T-helper 17 cell (primary cell): ENCODE measurements at regions not wholly inside any gene's neighbourhood (a gene's known extent, or its start where the extent isn't known, plus 50 kb on each side); places are given as distances from the start of the nearest gene placed in this dataset.

Experiments
- ATAC-seq: fragments of 150-1000 bp; cut with Tn5 transposase; 2 replicates; pipeline ENCODE4 v1.10.0; 2021; ENCODE audit warnings: mild to moderate bottlenecking, moderate library complexity
- DNase-seq, 3 donors: peaks; one replicate each; pipeline versions ENCODE4 v3.0.0 to v3.0.0-alpha.2; 2020 to 2021
- H3K9me3 ChIP-seq: one replicate; pipeline ENCODE4 v1.7.0; 2013; ENCODE audit warnings: low read length, mild to moderate bottlenecking; ENCODE audit not compliant: control insufficient read depth, poor library complexity, severe bottlenecking
- H3K27ac Mint-ChIP-seq: one replicate; pipeline ENCODE4 v1.8.0; 2022; ENCODE audit warnings: mild to moderate bottlenecking, moderate library complexity, mixed read lengths
- H3K27me3 Mint-ChIP-seq: one replicate; pipeline ENCODE4 v1.8.0; 2022; ENCODE audit warnings: mixed read lengths
- H3K36me3 Mint-ChIP-seq: one replicate; pipeline ENCODE4 v1.8.0; 2022; ENCODE audit warnings: low read depth, mixed read lengths
- H3K4me1 Mint-ChIP-seq: one replicate; pipeline ENCODE4 v1.8.0; 2022; ENCODE audit warnings: mild to moderate bottlenecking, mixed read lengths
- H3K4me3 Mint-ChIP-seq: one replicate; pipeline ENCODE4 v1.8.0; 2022; ENCODE audit warnings: mild to moderate bottlenecking, moderate library complexity, mixed read lengths

DNA sequence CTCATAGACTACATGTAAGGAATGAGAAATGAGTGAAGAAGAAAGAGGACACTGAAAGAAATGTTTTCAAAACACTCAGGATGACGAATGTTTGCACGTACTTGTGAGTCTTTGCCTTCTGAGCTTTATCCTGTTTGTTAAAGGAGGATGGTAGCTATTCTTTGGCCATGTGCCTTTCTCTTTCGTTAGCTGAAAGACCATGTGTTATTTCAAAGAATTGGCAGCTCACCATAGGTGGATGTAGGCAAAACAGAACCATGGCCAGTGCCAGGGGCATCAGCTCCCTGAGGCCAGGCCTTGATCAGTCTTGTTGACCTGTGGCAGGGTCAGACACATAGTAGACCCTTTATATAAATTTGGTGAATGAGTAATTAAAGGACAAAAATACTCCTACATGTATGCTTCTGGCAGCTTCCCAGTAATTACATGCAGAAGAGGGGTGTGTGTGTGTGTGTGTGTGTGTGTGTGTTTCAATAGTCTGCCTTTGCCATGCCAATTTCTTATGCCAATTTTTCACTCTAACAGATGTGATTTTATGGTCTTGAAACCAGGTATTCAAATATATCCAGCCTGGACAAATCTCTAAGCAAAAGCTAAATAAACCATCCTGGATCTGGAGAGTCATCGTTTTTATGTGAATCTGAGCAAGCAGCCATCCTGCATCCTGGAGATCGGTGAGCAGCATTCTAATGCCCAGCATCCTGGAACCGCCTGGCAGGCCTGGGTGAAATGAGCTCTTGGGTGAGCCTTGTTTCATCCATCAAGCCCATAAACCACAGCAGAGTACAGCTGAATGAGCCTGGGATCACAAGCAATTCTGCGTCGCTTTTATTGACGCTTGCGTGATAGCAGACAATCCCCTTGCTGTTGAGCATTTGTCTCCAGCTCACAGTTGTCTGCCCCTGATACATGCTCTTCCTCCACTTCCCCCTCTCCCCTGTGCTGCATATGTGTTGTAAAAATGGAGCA lies 475.4 kb downstream of the MED10 start:
- no peaks in the 10 kb centered on the region for H3K4me1 Mint-ChIP-seq
- no peak for DNase-seq
- no peaks in the 10 kb centered on the region for H3K9me3 ChIP-seq
- peaks cover 4% of the 10 kb centered on the region for H3K27me3 Mint-ChIP-seq
- no peaks in the 10 kb centered on the region for H3K36me3 Mint-ChIP-seq
- no peak overlapping the region for H3K4me3 Mint-ChIP-seq
- H3K27ac Mint-ChIP-seq: no peak overlapping the region
- ATAC-seq: no peak

DNA sequence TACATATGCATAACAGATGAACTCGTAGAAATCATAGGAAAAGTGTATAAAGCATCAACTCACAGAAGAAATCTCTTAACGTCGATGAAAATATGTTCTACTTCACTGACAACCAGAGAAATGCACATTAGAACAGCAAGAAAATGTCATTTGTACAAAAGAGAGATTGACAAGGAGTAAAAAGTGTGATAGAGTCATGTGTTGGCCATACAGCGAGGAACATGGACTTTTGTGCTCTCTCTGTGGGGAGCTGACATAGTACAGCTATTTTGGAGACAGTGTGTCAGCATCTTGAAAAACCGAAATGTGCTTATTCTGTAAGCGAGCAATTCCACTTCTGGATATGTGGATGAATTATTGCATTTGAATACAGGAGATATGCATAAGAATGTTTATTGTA lies 477.9 kb downstream of the ICE1 start:
- DNase-seq (no peak), ATAC-seq (no peak)
- no peaks in the 10 kb centered on the region for H3K4me1 Mint-ChIP-seq
- H3K27me3 Mint-ChIP-seq: peaks cover 4% of the 10 kb centered on the region
- no peak overlapping the region for H3K4me3 Mint-ChIP-seq
- H3K27ac Mint-ChIP-seq: no peak overlapping the region
- no peaks in the 10 kb centered on the region for H3K36me3 Mint-ChIP-seq
- H3K9me3 ChIP-seq: no peaks in the 10 kb centered on the region

DNA sequence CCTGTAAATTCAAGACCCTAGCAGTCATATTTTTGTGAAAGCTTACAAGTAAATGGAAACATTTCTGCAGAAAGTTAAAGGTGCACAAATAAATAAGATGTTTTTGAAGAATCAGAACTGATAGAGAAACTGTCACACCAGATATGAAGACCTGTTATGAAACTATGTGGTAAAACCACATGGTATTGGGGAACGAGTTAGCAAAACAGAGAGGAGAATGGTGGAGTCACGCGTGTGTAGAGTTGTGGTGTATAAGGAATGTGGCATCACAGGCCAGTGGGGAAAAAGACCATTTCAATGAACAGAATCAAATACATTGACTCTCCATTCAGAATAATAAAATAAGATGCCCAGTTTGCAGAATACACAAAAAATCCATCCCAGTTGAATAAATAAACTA lies 477.2 kb downstream of the ICE1 start:
- no peak for DNase-seq
- ATAC-seq: no peak
- H3K4me3 Mint-ChIP-seq: no peak overlapping the region
- H3K27ac Mint-ChIP-seq: no peak overlapping the region
- no peaks in the 10 kb centered on the region for H3K36me3 Mint-ChIP-seq
- no peaks in the 10 kb centered on the region for H3K4me1 Mint-ChIP-seq
- H3K9me3 ChIP-seq: no peaks in the 10 kb centered on the region
- H3K27me3 Mint-ChIP-seq: peaks cover 4% of the 10 kb centered on the region

DNA sequence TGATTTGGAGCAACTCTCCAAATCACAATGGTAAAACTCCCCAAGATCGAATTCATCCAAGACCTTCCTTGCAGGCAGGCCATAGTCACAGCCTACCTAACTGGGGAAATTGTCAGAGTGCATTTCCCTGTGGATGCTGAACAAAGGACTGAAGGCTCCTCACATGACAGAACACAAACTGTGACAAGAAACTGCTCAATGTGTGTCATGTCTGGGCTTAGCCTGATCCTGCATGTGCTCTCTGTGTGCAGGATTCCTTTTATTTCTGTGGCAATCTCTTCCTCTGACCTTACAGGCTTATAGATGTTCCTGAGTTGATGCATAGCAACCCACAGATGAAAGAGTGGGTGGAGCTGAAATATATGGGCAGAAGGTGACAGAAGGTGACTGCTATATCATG lies 465.8 kb downstream of the ICE1 start:
- Mint-ChIP-seq H3K27ac (no peak overlapping the region), H3K4me3 (no peak overlapping the region), H3K4me1 (no peaks in the 10 kb centered on the region), H3K36me3 (no peaks in the 10 kb centered on the region), H3K27me3 (peaks cover 23% of the 10 kb centered on the region)
- no peak for ATAC-seq
- no peaks in the 10 kb centered on the region for H3K9me3 ChIP-seq
- DNase-seq: no peak

DNA sequence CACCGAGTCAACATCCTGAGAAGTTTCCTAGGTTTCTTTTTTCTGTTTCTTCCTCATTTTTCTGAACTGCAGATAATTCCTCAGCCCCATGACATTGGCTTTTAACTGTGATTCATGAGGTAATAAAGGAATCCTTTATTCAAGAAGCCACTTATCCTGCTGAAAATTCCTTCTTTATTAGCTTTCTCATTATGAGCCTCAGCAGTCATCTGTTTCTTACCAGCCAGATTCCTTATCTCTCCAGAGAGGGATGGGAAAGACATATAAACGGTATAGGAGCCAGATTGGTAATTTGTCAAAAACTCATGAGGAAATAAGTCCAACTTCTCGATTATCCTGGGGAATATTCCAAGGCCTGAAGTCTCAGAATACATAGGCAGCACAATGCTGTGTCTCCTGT lies 465.4 kb downstream of the ICE1 start:
- no peaks in the 10 kb centered on the region for H3K9me3 ChIP-seq
- Mint-ChIP-seq H3K4me3 (no peak overlapping the region), H3K36me3 (no peaks in the 10 kb centered on the region), H3K27me3 (peaks cover 23% of the 10 kb centered on the region), H3K27ac (no peak overlapping the region), H3K4me1 (no peaks in the 10 kb centered on the region)
- ATAC-seq (no peak), DNase-seq (no peak)

DNA sequence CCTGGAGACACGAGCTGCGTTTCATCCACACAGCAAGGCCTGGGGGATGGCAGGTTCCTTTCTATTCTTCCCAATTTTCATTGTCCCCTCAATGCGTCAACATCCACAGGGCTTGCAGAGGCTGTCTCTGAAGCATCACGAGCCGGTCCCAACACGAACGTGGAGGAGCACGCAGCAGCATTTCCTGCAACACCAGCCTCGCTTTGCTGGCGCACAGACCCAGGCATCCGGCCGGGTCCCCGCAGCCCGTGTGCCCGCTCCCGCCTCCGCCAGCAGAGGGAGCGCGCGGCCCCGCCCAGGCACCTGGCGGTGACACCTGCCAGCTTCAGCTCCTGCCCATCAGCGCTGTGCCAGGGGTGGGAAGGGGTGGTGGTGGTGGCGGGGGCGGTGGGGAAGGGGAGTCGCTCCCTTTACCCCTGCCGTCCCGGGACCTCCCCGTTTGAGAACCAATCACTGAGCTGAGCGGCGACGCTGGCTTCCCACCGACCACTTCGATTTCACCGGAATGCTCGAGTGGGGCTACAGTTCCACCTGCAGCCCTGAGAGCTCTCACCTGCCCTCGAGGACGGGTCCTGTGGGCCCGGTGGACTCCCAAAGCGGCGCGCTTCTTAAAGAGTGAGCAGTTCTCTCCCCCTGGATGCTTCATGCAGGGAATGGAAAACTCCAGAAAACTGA lies 464.5 kb downstream of the ICE1 start:
- no peaks in the 10 kb centered on the region for H3K9me3 ChIP-seq
- peak; percentile 12 to 18 (median 15) for DNase-seq
- ATAC-seq: peak; percentile 64
- Mint-ChIP-seq H3K36me3 (no peaks in the 10 kb centered on the region), H3K27me3 (peaks cover 23% of the 10 kb centered on the region), H3K4me1 (no peaks in the 10 kb centered on the region), H3K4me3 (no peak overlapping the region), H3K27ac (no peak overlapping the region)

DNA sequence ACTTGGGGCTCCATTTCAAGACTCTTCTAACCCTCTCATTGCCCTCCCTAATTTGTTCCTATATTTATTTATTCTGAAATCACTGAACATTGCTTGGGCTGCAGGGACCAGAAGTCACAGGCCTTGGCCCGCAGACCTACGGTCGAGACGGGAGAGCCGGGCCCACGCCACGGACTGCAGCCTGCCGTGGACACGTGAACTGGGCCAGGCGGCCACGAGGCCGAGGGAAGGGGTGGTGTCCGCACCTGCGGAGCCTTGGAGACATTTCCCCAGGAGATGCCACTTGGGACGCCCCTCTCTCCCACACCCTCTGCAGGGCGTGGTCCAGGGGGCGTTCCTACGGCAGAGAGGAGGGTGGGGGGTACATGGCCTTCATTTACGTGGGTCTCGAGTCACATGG lies 463.9 kb downstream of the ICE1 start:
- Mint-ChIP-seq H3K27ac (no peak overlapping the region), H3K36me3 (no peaks in the 10 kb centered on the region), H3K4me3 (no peak overlapping the region), H3K4me1 (no peaks in the 10 kb centered on the region), H3K27me3 (peaks cover 23% of the 10 kb centered on the region)
- DNase-seq (no peak), ATAC-seq (no peak)
- H3K9me3 ChIP-seq: no peaks in the 10 kb centered on the region

DNA sequence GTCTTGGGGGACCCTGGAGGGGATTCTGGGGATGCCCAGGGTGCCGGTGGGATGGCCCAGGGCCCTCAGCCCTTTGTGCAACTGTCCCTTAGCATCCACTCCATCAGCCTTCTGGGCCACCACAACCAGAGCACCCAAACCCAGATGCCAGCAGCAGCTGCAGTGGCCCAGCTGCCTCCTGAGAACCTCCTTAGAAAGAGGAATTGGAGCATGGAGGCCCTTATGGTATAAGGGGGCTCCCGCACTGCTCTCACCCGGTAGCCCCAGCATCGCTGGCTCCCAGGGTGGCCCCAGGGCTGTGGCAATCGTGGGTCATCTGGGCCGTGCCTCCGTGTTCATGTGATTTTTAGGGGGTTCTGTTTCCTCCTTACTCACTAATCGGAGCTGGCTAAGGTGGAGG lies 463.3 kb downstream of the ICE1 start:
- Mint-ChIP-seq H3K4me1 (no peaks in the 10 kb centered on the region), H3K36me3 (no peaks in the 10 kb centered on the region), H3K4me3 (no peak overlapping the region), H3K27me3 (peaks cover 23% of the 10 kb centered on the region), H3K27ac (no peak overlapping the region)
- DNase-seq (no peak), ATAC-seq (no peak)
- H3K9me3 ChIP-seq: no peaks in the 10 kb centered on the region

DNA sequence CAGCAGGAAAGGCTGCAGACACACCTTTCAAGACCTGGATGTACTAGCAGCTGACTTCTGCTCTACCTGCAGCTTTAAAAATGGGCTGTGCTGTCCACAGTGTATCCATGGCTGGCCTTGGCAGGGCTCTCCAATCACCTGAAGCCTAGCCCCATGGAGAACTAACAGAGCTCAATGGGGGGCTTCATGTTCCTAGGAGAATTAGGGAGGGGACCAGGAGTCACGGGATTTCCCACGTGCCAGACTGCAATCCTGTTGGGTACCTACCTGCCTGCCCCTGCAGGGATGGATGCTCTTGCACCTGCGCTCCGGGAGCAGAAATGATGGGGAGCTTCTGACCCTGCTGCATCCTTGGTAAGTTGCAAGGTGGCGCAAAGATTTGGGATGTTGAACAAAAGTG lies 462.1 kb downstream of the ICE1 start:
- no peak for ATAC-seq
- Mint-ChIP-seq H3K4me3 (no peak overlapping the region), H3K36me3 (no peaks in the 10 kb centered on the region), H3K27me3 (peaks cover 34% of the 10 kb centered on the region), H3K27ac (no peak overlapping the region), H3K4me1 (no peaks in the 10 kb centered on the region)
- H3K9me3 ChIP-seq: no peaks in the 10 kb centered on the region
- no peak for DNase-seq

DNA sequence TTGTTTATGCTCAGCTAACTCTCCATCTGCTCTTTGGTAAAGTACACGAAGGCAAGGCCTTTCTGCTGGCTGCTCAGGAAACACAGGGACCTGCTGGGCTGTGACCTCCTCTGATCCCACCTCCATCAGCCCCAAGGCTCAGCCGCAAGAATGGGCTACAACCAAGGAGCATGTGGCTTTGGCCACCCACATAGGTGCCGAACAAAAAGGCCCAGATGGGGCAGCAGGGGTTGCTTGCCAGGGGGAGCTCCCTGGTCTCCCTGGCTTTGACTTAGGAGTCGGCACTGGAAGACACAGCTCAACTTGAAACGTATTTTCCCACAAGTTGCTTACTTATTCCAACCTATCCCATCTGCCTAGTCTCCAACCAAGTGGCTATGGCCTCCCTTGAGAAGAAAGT lies 461.1 kb downstream of the ICE1 start:
- no peak for DNase-seq
- ATAC-seq: no peak
- Mint-ChIP-seq H3K36me3 (no peaks in the 10 kb centered on the region), H3K27ac (no peak overlapping the region), H3K27me3 (peaks cover 30% of the 10 kb centered on the region), H3K4me1 (no peaks in the 10 kb centered on the region), H3K4me3 (no peak overlapping the region)
- no peaks in the 10 kb centered on the region for H3K9me3 ChIP-seq

DNA sequence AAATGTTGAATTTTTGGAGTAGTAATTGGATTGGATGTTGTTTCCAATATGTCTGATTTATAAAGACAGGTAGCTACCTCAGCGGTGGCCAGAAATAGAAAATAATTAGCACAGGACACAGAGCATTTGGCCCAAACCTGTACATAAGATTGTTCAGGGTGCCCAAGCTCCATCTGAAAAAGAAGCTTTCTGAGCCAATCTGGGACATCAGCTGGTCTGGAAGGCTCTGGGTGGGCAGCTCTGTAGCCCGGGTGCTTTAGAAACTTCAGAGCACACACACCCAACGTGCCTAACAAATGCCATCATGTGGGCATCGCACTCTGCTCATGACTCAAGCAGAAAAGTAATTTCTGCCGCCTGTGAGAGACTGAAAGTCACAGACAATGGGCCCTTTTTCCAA lies 460.7 kb downstream of the ICE1 start:
- H3K27me3 Mint-ChIP-seq: peaks cover 31% of the 10 kb centered on the region
- no peak overlapping the region for H3K4me3 Mint-ChIP-seq
- H3K4me1 Mint-ChIP-seq: no peaks in the 10 kb centered on the region
- H3K9me3 ChIP-seq: no peaks in the 10 kb centered on the region
- H3K27ac Mint-ChIP-seq: no peak overlapping the region
- H3K36me3 Mint-ChIP-seq: no peaks in the 10 kb centered on the region
- DNase-seq (no peak), ATAC-seq (no peak)

DNA sequence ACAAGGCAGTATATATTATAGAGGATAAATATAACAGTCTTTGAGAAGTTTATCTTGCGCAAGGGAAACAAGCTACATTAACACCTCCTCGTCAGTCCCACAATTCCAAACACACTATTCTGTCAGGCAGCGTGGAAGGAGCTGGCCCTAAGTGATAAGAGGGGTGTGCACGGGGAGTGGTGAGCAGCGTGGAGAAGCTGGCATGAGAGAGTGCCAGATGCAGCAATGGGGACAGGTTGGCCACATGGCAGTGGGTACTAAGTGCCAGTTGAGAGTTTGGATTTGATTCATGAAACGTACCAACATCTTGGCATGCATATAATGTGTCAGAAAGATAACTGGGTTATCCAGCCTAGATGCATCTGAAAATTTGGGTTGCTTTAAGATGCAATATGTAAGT lies 460.2 kb downstream of the ICE1 start:
- no peaks in the 10 kb centered on the region for H3K9me3 ChIP-seq
- Mint-ChIP-seq H3K27me3 (peaks cover 36% of the 10 kb centered on the region), H3K36me3 (no peaks in the 10 kb centered on the region), H3K4me1 (no peaks in the 10 kb centered on the region), H3K27ac (no peak overlapping the region), H3K4me3 (no peak overlapping the region)
- ATAC-seq: no peak
- DNase-seq: no peak

DNA sequence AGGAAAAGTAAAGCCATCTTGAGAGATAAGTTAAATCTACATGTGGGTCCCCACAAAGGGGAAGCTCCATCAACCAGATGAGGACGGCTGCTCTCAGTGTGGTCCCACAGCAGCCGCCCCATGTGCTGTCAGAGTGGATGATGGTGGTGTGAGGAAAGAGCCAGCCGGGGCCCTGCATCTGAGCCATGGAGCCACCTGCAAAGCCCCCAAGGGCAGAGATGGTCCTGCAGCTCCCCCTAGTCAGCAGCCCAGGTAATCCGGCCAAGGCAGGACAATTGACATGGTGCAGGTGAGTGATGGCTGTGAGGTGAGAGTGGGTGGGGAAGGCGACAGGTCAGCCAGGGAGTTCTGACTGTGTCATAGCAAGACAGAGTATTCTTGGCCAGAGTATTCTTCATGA lies 458.8 kb downstream of the ICE1 start:
- Mint-ChIP-seq H3K27me3 (peaks cover 44% of the 10 kb centered on the region), H3K27ac (no peak overlapping the region), H3K4me1 (no peaks in the 10 kb centered on the region), H3K36me3 (no peaks in the 10 kb centered on the region), H3K4me3 (no peak overlapping the region)
- no peaks in the 10 kb centered on the region for H3K9me3 ChIP-seq
- DNase-seq: no peak
- ATAC-seq: no peak
